HepG2 (cell line): ENCODE measurements at regions not wholly inside any gene's neighbourhood (a gene's known extent, or its start where the extent isn't known, plus 50 kb on each side); places are given as distances from the start of the nearest gene placed in this dataset.

ENCODE experiments used
- ATAC-seq: fragments of 200-7000 bp; cut with Tn5 transposase; 3 replicates; pipeline ENCODE4 v1.9.1; 2020; ENCODE audit warnings: mild to moderate bottlenecking, moderate library complexity
- BruUV-seq: library from RNA; stranded (reverse); fragments of 400-500 nt; replicated peaks from 2 replicates; lab custom pipeline; 2021; lab: Mats Ljungman, UMichigan
- CTCF ChIA-PET: fragments of 300-600 bp; formaldehyde crosslinking; extraction: SDS; loops from one replicate; lab custom pipeline; 2021; ENCODE audit warnings: low total read pairs, inconsistent platforms, low intra/inter-chr PET ratio; lab: Yijun Ruan, JAX
- POLR2A ChIA-PET: fragments of 350-600 bp; sonication (Branson Sonifier 250); formaldehyde crosslinking; loops from one replicate; lab custom pipeline; 2020; ENCODE audit warnings: antibody characterized with exemption, inconsistent platforms; lab: Yijun Ruan, JAX
- DNase-seq: peaks from one replicate; pipeline ENCODE4 v3.0.0-alpha.2; 2015; ENCODE audit warnings: low spot score
- FAIRE-seq: peaks from 3 replicates; lab custom pipeline; 2011; peaks lifted over from hg19 to GRCh38; lab: Jason Lieb, UNC
- H2AFZ ChIP-seq: one replicate; pipeline ENCODE4 v1.6.1; 2011; ENCODE audit warnings: low read length, inconsistent platforms
- H3K27ac ChIP-seq: fragments of 300-600 bp; 3 replicates; pipeline ENCODE4 v1.8.0; 2011; ENCODE audit warnings: mixed run types, mild to moderate bottlenecking, mixed read lengths, low read length, inconsistent platforms; ENCODE audit not compliant: insufficient read depth; ENCODE audit errors: extremely low read length
- H3K27me3 ChIP-seq, 2 experiments: fragments of 200-600 bp in 1 of 2; 2 replicates in 1 of 2; 3 replicates in 1 of 2; pipeline versions ENCODE4 v1.6.0 to v1.8.0; 2011; ENCODE audit warnings: low read length in 2 of 2, mild to moderate bottlenecking in 2 of 2, moderate library complexity in 2 of 2, inconsistent platforms in 1 of 2; ENCODE audit not compliant: insufficient read depth in 2 of 2, control insufficient read depth in 1 of 2
- H3K36me3 ChIP-seq, 2 experiments: fragments of 200-600 bp in 1 of 2; replicated peaks in 1 of 2; 2 replicates in 1 of 2; 3 replicates in 1 of 2; pipeline versions ENCODE4 v1.5.1 to v1.8.0; 2011; ENCODE audit warnings: low read length in 2 of 2, inconsistent platforms in 1 of 2; ENCODE audit not compliant: insufficient read depth in 2 of 2, control insufficient read depth in 1 of 2
- H3K4me1 ChIP-seq: 2 replicates; pipeline ENCODE4 v1.5.1; 2012; ENCODE audit warnings: low read length, inconsistent platforms; ENCODE audit not compliant: insufficient read depth
- H3K4me2 ChIP-seq: 2 replicates; pipeline ENCODE4 v1.6.0; 2011; ENCODE audit warnings: low read depth, low read length, inconsistent platforms
- H3K4me3 ChIP-seq, 3 experiments: fragments of 200-600 bp in 1 of 3; sonication (generic), shearing (Covaris generic) in 1 of 3; replicated peaks in 1 of 3; 2 replicates each; pipeline ENCODE4 v1.5.1; 2011 to 2016; ENCODE audit warnings: low read length in 3 of 3, inconsistent platforms in 2 of 3, low read depth in 2 of 3, mild to moderate bottlenecking in 2 of 3, control low read depth in 1 of 3, mixed read lengths in 1 of 3; ENCODE audit not compliant: insufficient read depth in 1 of 3
- H3K79me2 ChIP-seq: one replicate; pipeline ENCODE4 v1.6.1; 2011; ENCODE audit warnings: low read length, inconsistent platforms; ENCODE audit not compliant: insufficient read depth
- H3K9ac ChIP-seq: 2 replicates; pipeline ENCODE4 v1.6.0; 2011; ENCODE audit warnings: mild to moderate bottlenecking, low read depth, low read length, inconsistent platforms; ENCODE audit not compliant: insufficient read depth
- H3K9me3 ChIP-seq: 2 replicates; pipeline ENCODE4 v1.5.1; 2012; ENCODE audit warnings: mild to moderate bottlenecking, low read length
- H4K20me1 ChIP-seq: 2 replicates; pipeline ENCODE4 v1.6.0; 2011; ENCODE audit warnings: inconsistent platforms, mild to moderate bottlenecking, low read length, moderate library complexity; ENCODE audit not compliant: insufficient read depth
- CHCHD3 ChIP-seq: sonication (generic); formaldehyde crosslinking; IDR thresholded peaks from 2 replicates; pipeline ENCODE4 v1.8.0; 2022; ENCODE audit warnings: mild to moderate bottlenecking, missing genetic modification reagents, moderate library complexity
- FOXC1 ChIP-seq: sonication (generic); formaldehyde crosslinking; IDR thresholded peaks from 2 replicates; pipeline ENCODE4 v1.8.0; 2022; ENCODE audit warnings: mild to moderate bottlenecking, missing genetic modification reagents, borderline replicate concordance
- HOXD1 ChIP-seq: sonication (generic); formaldehyde crosslinking; IDR thresholded peaks from 2 replicates; pipeline ENCODE4 v1.5.0; 2020; ENCODE audit warnings: missing genetic modification reagents
- LCORL ChIP-seq, 2 experiments: fragments of 450-650 bp in 1 of 2; sonication (generic) in 1 of 2; formaldehyde crosslinking in 1 of 2; IDR thresholded peaks; 2 replicates each; pipeline versions ENCODE4 v1.5.0 to v1.6.1; 2017 to 2020; ENCODE audit warnings: antibody characterized with exemption in 1 of 2, missing genetic modification reagents in 1 of 2
- MAX ChIP-seq: IDR thresholded peaks from 2 replicates; pipeline ENCODE4 v1.6.1; 2012; ENCODE audit warnings: inconsistent platforms
- NCOR1 ChIP-seq: fragments of 200-600 bp; sonication (generic); IDR thresholded peaks from 2 replicates; pipeline ENCODE4 v1.7.0; 2017; ENCODE audit warnings: antibody characterized with exemption, low read length, borderline replicate concordance
- NR1H2 ChIP-seq: sonication (generic); formaldehyde crosslinking; IDR thresholded peaks from 2 replicates; pipeline ENCODE4 v1.8.1; 2022; ENCODE audit warnings: low read depth, missing genetic modification reagents, borderline replicate concordance
- NRL ChIP-seq: sonication (generic); formaldehyde crosslinking; IDR thresholded peaks from 2 replicates; pipeline ENCODE4 v1.5.0; 2020; ENCODE audit warnings: missing genetic modification reagents, mild to moderate bottlenecking, moderate library complexity, borderline replicate concordance
- PAXIP1 ChIP-seq: sonication (generic); formaldehyde crosslinking; conservative IDR thresholded peaks from 2 replicates; pipeline ENCODE4 v1.4.0; 2020; ENCODE audit warnings: mild to moderate bottlenecking, missing genetic modification reagents, moderate library complexity
- ZFAT ChIP-seq: sonication (generic); formaldehyde crosslinking; conservative IDR thresholded peaks from 2 replicates; pipeline ENCODE4 v1.8.1; 2023; ENCODE audit warnings: missing genetic modification reagents, inconsistent platforms
- ZNF331 ChIP-seq: sonication (generic); formaldehyde crosslinking; IDR thresholded peaks from 2 replicates; pipeline ENCODE4 v1.4.0; 2020; ENCODE audit warnings: missing genetic modification reagents
- ZNF335 ChIP-seq: sonication (generic); formaldehyde crosslinking; IDR thresholded peaks from 2 replicates; pipeline ENCODE4 v1.4.0; 2020; ENCODE audit warnings: missing genetic modification reagents
- ZNF883 ChIP-seq: sonication (generic); formaldehyde crosslinking; IDR thresholded peaks from 2 replicates; pipeline ENCODE4 v1.5.1; 2020; ENCODE audit warnings: mild to moderate bottlenecking, missing genetic modification reagents; ENCODE audit errors: not compliant biosample characterization
- WGBS: methylation state at CpG from one replicate; pipeline ENCODE4 v1.1.6; 2017; ENCODE audit warnings: low lambda C conversion rate; 5-methylcytosine and 5-hydroxymethylcytosine counted together
- in situ Hi-C: cut with HindIII; loops from 2 replicates; pipeline ENCODE4 v1.10.0; 2017; ENCODE audit warnings: low pct_unique_long_range_greater_than_20kb; ENCODE audit not compliant: extremely low pct_ligation_motif_present
- intact Hi-C: fragments of 100-400 bp; cut with micrococcal nuclease; formaldehyde crosslinking; loops from one replicate; pipeline ENCODE4 v1.10.0; 2022; ENCODE audit not compliant: unreplicated experiment

GRCh38 chr3:159824333-159824732, 164.3 kb upstream of the IL12A start:
- Histone ChIP-seq H3K4me1 (no peaks in the 10 kb centered on the region), H4K20me1 (no peaks in the 10 kb centered on the region), H3K27me3 (0 out of 5 replicates have a peak, but pooled peaks cover 0 to 4% of the 10 kb centered on the region in 2 experiments), H3K4me3 (no peak overlapping the region), H3K9me3 (no peaks in the 10 kb centered on the region), H3K4me2 (no peak overlapping the region), H3K27ac (no peak overlapping the region), H3K9ac (no peak overlapping the region), H3K79me2 (no peaks in the 10 kb centered on the region), H2AFZ (no peak overlapping the region), H3K36me3 (no peaks in the 10 kb centered on the region)
- ATAC-seq: no peak
- in situ Hi-C loops (no loop called here), intact Hi-C loops (no loop called here)
- 0% methylated on average over 2 of the region's 2 CpGs for WGBS
- DNase-seq: peak; percentile 34
- FAIRE-seq: no peak
- ChIA-PET POLR2A (no interaction called here), CTCF (no interaction called here)
- no TSS peak for BruUV-seq
- no peak for TF ChIP-seq NRL (CRISPR knock-in tag)
- TF ChIP-seq ZNF335 (CRISPR knock-in tag): no peak
- no peak for TF ChIP-seq ZNF331 (CRISPR knock-in tag)
- no peak for TF ChIP-seq FOXC1 (CRISPR knock-in tag)
- no peak for TF ChIP-seq MAX
- no peak for TF ChIP-seq HOXD1

GRCh38 chr3:159825216-159825854, 163.3 kb upstream of the IL12A start:
- no peak for TF ChIP-seq ZFAT (CRISPR knock-in tag)
- peak; percentile 90 for TF ChIP-seq LCORL (IDR thresholded peaks at IDR 0.05)
- TF ChIP-seq LCORL (CRISPR knock-in tag; IDR thresholded peaks at IDR 0.05): no peak
- TF ChIP-seq ZNF883 (CRISPR knock-in tag): no peak
- no peak for TF ChIP-seq CHCHD3
- no peak for TF ChIP-seq NCOR1
- TF ChIP-seq PAXIP1 (CRISPR knock-in tag): no peak
- TF ChIP-seq NR1H2 (CRISPR knock-in tag): no peak
- intact Hi-C loops: no loop called here
- in situ Hi-C loops: no loop called here
- H3K9me3 ChIP-seq: no peaks in the 10 kb centered on the region
- POLR2A ChIA-PET: no interaction called here
- H2AFZ ChIP-seq: no peak overlapping the region
- DNase-seq (no peak), FAIRE-seq (no peak), ATAC-seq (no peak)
- no peak overlapping the region for H3K9ac ChIP-seq
- 0 out of 5 replicates have a peak, but pooled peaks cover 0 to 4% of the 10 kb centered on the region in 2 experiments for H3K27me3 ChIP-seq
- WGBS: 24% methylated on average over 5 of the region's 5 CpGs
- H3K36me3 ChIP-seq: no peaks in the 10 kb centered on the region
- no TSS peak for BruUV-seq
- CTCF ChIA-PET: no interaction called here
- H3K79me2 ChIP-seq: no peaks in the 10 kb centered on the region
- H3K4me2 ChIP-seq: no peak overlapping the region
- H3K27ac ChIP-seq: no peak overlapping the region
- H3K4me1 ChIP-seq: no peaks in the 10 kb centered on the region
- no peak overlapping the region for H3K4me3 ChIP-seq
- H4K20me1 ChIP-seq: no peaks in the 10 kb centered on the region
